GM23338 (cell line): ENCODE measurements at regions not wholly inside any gene's neighbourhood (a gene's known extent, or its start where the extent isn't known, plus 50 kb on each side); places are given as distances from the start of the nearest gene placed in this dataset.

Experiments used
- ATAC-seq: fragments of 200-7000 bp; cut with Tn5 transposase; 3 replicates; pipeline ENCODE4 v1.9.1; 2020
- DNase-seq: peaks from one replicate; pipeline ENCODE4 v3.0.0-alpha.2; 2015; ENCODE audit warnings: low spot score
- H2AFZ ChIP-seq: fragments of 200-600 bp; sonication (generic); 2 replicates; pipeline ENCODE4 v1.8.0; 2016; ENCODE audit warnings: antibody characterized with exemption, mild to moderate bottlenecking, moderate library complexity
- H3F3A ChIP-seq: fragments of 200-600 bp; sonication (generic); replicated peaks from 2 replicates; pipeline ENCODE4 v1.8.0; 2017; ENCODE audit warnings: antibody characterized with exemption, mixed run types, low read depth
- H3K27ac ChIP-seq: fragments of 200-600 bp; sonication (generic); 2 replicates; pipeline ENCODE4 v1.6.1; 2016; ENCODE audit warnings: low read depth
- H3K27me3 ChIP-seq: fragments of 200-600 bp; sonication (generic); 2 replicates; pipeline ENCODE4 v1.8.0; 2016; ENCODE audit warnings: mild to moderate bottlenecking, mixed run types, moderate library complexity; ENCODE audit not compliant: insufficient read depth
- H3K36me3 ChIP-seq: fragments of 200-600 bp; sonication (generic); 2 replicates; pipeline ENCODE4 v1.8.0; 2016; ENCODE audit warnings: mild to moderate bottlenecking; ENCODE audit not compliant: insufficient read depth
- H3K4me1 ChIP-seq: fragments of 200-600 bp; sonication (generic); 2 replicates; pipeline ENCODE4 v1.8.0; 2016; ENCODE audit warnings: mild to moderate bottlenecking, moderate library complexity; ENCODE audit not compliant: insufficient read depth
- H3K4me2 ChIP-seq: fragments of 200-600 bp; sonication (generic); 2 replicates; pipeline ENCODE4 v1.7.1; 2017; ENCODE audit warnings: mixed run types
- H3K4me3 ChIP-seq: fragments of 200-600 bp; sonication (generic); 2 replicates; pipeline ENCODE4 v1.6.1; 2016; ENCODE audit warnings: mixed run types
- H3K79me2 ChIP-seq: fragments of 200-600 bp; sonication (generic); replicated peaks from 2 replicates; pipeline ENCODE4 v1.8.0; 2017; ENCODE audit warnings: mild to moderate bottlenecking; ENCODE audit not compliant: insufficient read depth
- H3K9me2 ChIP-seq: fragments of 200-600 bp; sonication (generic); 2 replicates; pipeline ENCODE4 v1.8.0; 2017; ENCODE audit not compliant: insufficient read depth
- H4K20me1 ChIP-seq: fragments of 200-600 bp; sonication (generic); replicated peaks from 2 replicates; pipeline ENCODE4 v1.8.0; 2017; ENCODE audit warnings: mild to moderate bottlenecking; ENCODE audit not compliant: insufficient read depth
- H3K27ac Mint-ChIP-seq: 2 replicates; pipeline ENCODE4 v1.8.0; 2020; ENCODE audit warnings: inconsistent platforms, mild to moderate bottlenecking, moderate library complexity, mixed read lengths
- H3K27me3 Mint-ChIP-seq: 3 replicates; pipeline ENCODE4 v1.8.0; 2022; ENCODE audit warnings: low read depth, mild to moderate bottlenecking, moderate library complexity, mixed read lengths, inconsistent platforms; ENCODE audit not compliant: insufficient read depth, poor library complexity
- H3K36me3 Mint-ChIP-seq: 3 replicates; pipeline ENCODE4 v1.8.0; 2021; ENCODE audit warnings: low read depth, mild to moderate bottlenecking, inconsistent platforms, moderate library complexity, mixed read lengths
- H3K4me1 Mint-ChIP-seq: 3 replicates; pipeline ENCODE4 v1.8.0; 2020; ENCODE audit warnings: mild to moderate bottlenecking, inconsistent platforms, mixed read lengths
- H3K4me3 Mint-ChIP-seq: 3 replicates; pipeline ENCODE4 v1.8.0; 2021; ENCODE audit warnings: moderate library complexity, mild to moderate bottlenecking, inconsistent platforms, mixed read lengths
- H3K9me3 Mint-ChIP-seq: 3 replicates; pipeline ENCODE4 v1.8.0; 2020; ENCODE audit warnings: moderate library complexity, mild to moderate bottlenecking, inconsistent platforms, mixed read lengths
- CREB1 ChIP-seq: fragments of 250-450 bp; sonication (Bioruptor Pico); IDR thresholded peaks from 2 replicates; pipeline ENCODE4 v1.5.0; 2020; ENCODE audit warnings: low read depth, mild to moderate bottlenecking, moderate library complexity
- ETS1 ChIP-seq: IDR thresholded peaks from 2 replicates; pipeline ENCODE4 v1.6.1; 2016; ENCODE audit warnings: antibody characterized with exemption
- EZH2phosphoT487 ChIP-seq: fragments of 200-600 bp; sonication (generic); IDR thresholded peaks from one replicate; pipeline ENCODE4 v1.8.1; 2018; ENCODE audit warnings: antibody characterized with exemption; ENCODE audit not compliant: unreplicated experiment
- JUNB ChIP-seq: IDR thresholded peaks from one replicate; pipeline ENCODE4 v1.6.1; 2016; ENCODE audit warnings: antibody characterized with exemption; ENCODE audit not compliant: unreplicated experiment
- NANOG ChIP-seq: IDR thresholded peaks from 2 replicates; pipeline ENCODE4 v1.6.1; 2016; ENCODE audit warnings: antibody characterized with exemption, borderline replicate concordance
- POLR2AphosphoS5 ChIP-seq: IDR thresholded peaks from 2 replicates; pipeline ENCODE4 v1.6.1; 2016; ENCODE audit warnings: antibody characterized with exemption, low read depth
- REST ChIP-seq: IDR thresholded peaks from one replicate; pipeline ENCODE4 v1.6.1; 2018; ENCODE audit warnings: antibody characterized with exemption; ENCODE audit not compliant: unreplicated experiment
- STAT1 ChIP-seq: IDR thresholded peaks from one replicate; pipeline ENCODE4 v1.6.1; 2016; ENCODE audit warnings: antibody characterized with exemption; ENCODE audit not compliant: unreplicated experiment
- ZNF331 ChIP-seq: fragments of 250-450 bp; sonication (Bioruptor Pico); IDR thresholded peaks from 2 replicates; pipeline ENCODE4 v1.5.0; 2020; ENCODE audit warnings: low read depth, mild to moderate bottlenecking, moderate library complexity
- ZNF462 ChIP-seq: fragments of 250-450 bp; sonication (Bioruptor Pico); IDR thresholded peaks from 2 replicates; pipeline ENCODE4 v1.5.0; 2020; ENCODE audit warnings: mild to moderate bottlenecking, moderate library complexity

- TF ChIP-seq CREB1 = no peak
- no peak for TF ChIP-seq ZNF331 (CRISPR knock-in tag)
- TF ChIP-seq EZH2phosphoT487 = no peak
- no peak for TF ChIP-seq REST
- TF ChIP-seq JUNB = no peak
- TF ChIP-seq NANOG = no peak
- no peak for TF ChIP-seq STAT1
- no peak for TF ChIP-seq ETS1
Measured at GRCh38 chr9:71552480-71552879, 215.8 kb downstream of the CEMIP2 start (continued).

- ATAC-seq (no peak), DNase-seq (no peak)
- Mint-ChIP-seq H3K27me3 (peaks cover 2% of the 10 kb centered on the region), H3K4me3 (no peak overlapping the region), H3K27ac (no peak overlapping the region), H3K9me3 (no peaks in the 10 kb centered on the region), H3K36me3 (no peaks in the 10 kb centered on the region), H3K4me1 (peaks cover 8% of the 10 kb centered on the region; the same call in 2 of the 3 replicates)
- Histone ChIP-seq H3K79me2 (no peaks in the 10 kb centered on the region), H3K4me3 (no peak overlapping the region), H3K27me3 (no peaks in the 10 kb centered on the region), H3K36me3 (no peaks in the 10 kb centered on the region), H3K4me2 (no peak overlapping the region), H2AFZ (no peak overlapping the region), H4K20me1 (no peaks in the 10 kb centered on the region), H3F3A (no peaks in the 10 kb centered on the region), H3K4me1 (peaks cover 3% of the 10 kb centered on the region; the same call in 1 of the 2 replicates), H3K9me2 (no peaks in the 10 kb centered on the region), H3K27ac (no peak overlapping the region)
- TF ChIP-seq POLR2AphosphoS5 (no peak), ETS1 (no peak), REST (no peak), EZH2phosphoT487 (no peak), ZNF462 (CRISPR knock-in tag) (no peak), NANOG (no peak)
Measured at GRCh38 chr9:71549023-71549422, 219.3 kb downstream of the CEMIP2 start.
